GM12878 (cell line): ENCODE measurements at regions not wholly inside any gene's neighbourhood (a gene's known extent, or its start where the extent isn't known, plus 50 kb on each side); places are given as distances from the start of the nearest gene placed in this dataset.

Source experiments
- ATAC-seq: fragments of 200-7000 bp; cut with Tn5 transposase; 3 replicates; pipeline ENCODE4 v1.9.1; 2020; ENCODE audit warnings: mild to moderate bottlenecking, moderate library complexity
- BruUV-seq: library from RNA; stranded (reverse); fragments of 400-500 nt; replicated peaks from 2 replicates; lab custom pipeline; 2021; lab: Mats Ljungman, UMichigan
- CTCF ChIA-PET: fragments of 300-600 bp; sonication (Branson Sonifier 250); formaldehyde crosslinking; extraction: SDS; loops from one replicate; lab custom pipeline; 2021; ENCODE audit warnings: inconsistent platforms; lab: Yijun Ruan, JAX
- POLR2A ChIA-PET: fragments of 350-600 bp; formaldehyde crosslinking; extraction: SDS; loops from one replicate; lab custom pipeline; 2021; ENCODE audit warnings: inconsistent platforms; lab: Charles Lee
- RAD21 ChIA-PET: fragments of 300-600 bp; sonication (Branson Sonifier 250); formaldehyde crosslinking; loops from one replicate; lab custom pipeline; 2023; ENCODE audit warnings: antibody characterized with exemption; ENCODE audit not compliant: unreplicated experiment; lab: Charles Lee
- SMC1A ChIA-PET: fragments of 300-600 bp; sonication (Branson Sonifier 250); formaldehyde crosslinking; loops from one replicate; lab custom pipeline; 2023; ENCODE audit not compliant: unreplicated experiment, uncharacterized antibody; lab: Charles Lee
- DNase-seq: peaks from one replicate; pipeline ENCODE4 v3.0.0-alpha.2; 2011; ENCODE audit warnings: low read depth, low spot score
- FAIRE-seq: peaks from 3 replicates; lab custom pipeline; 2011; peaks lifted over from hg19 to GRCh38; lab: Jason Lieb, UNC
- H2AFZ ChIP-seq: 2 replicates; pipeline ENCODE4 v1.6.0; 2011; ENCODE audit warnings: low read depth, low read length, control low read depth; ENCODE audit not compliant: control insufficient read depth
- H3K27ac ChIP-seq: 2 replicates; pipeline ENCODE4 v1.5.1; 2011; ENCODE audit warnings: control low read depth; ENCODE audit not compliant: control insufficient read depth, insufficient read depth
- H3K27me3 ChIP-seq, 2 experiments: replicated peaks in 1 of 2; 2 replicates each; pipeline versions ENCODE4 v1.6.0 to v1.6.1; 2011; ENCODE audit warnings: low read length in 1 of 2; ENCODE audit not compliant: control insufficient read depth in 2 of 2, insufficient read depth in 2 of 2
- H3K36me3 ChIP-seq, 2 experiments: 2 replicates each; pipeline ENCODE4 v1.5.1; 2011; ENCODE audit warnings: low read length in 1 of 2; ENCODE audit not compliant: control insufficient read depth in 2 of 2, insufficient read depth in 2 of 2
- H3K4me1 ChIP-seq: 2 replicates; pipeline ENCODE4 v1.6.1; 2011; ENCODE audit warnings: mild to moderate bottlenecking, low read length, moderate library complexity, mixed read lengths; ENCODE audit not compliant: control insufficient read depth, insufficient read depth
- H3K4me2 ChIP-seq: 2 replicates; pipeline ENCODE4 v1.6.0; 2011; ENCODE audit warnings: control low read depth; ENCODE audit not compliant: control insufficient read depth, insufficient read depth
- H3K4me3 ChIP-seq: fragments of 200-600 bp; sonication (generic); 2 replicates; pipeline ENCODE4 v1.5.1; 2016
- H3K79me2 ChIP-seq: 2 replicates; pipeline ENCODE4 v1.6.0; 2011; ENCODE audit warnings: low read length; ENCODE audit not compliant: control insufficient read depth, insufficient read depth
- H3K9ac ChIP-seq: 2 replicates; pipeline ENCODE4 v1.8.0; 2011; ENCODE audit warnings: low read length, control low read depth, mixed read lengths; ENCODE audit not compliant: control insufficient read depth, insufficient read depth
- H3K9me3 ChIP-seq: replicated peaks from 3 replicates; pipeline ENCODE4 v1.5.1; 2011; ENCODE audit warnings: mild to moderate bottlenecking, low read length; ENCODE audit not compliant: control insufficient read depth, insufficient read depth
- H4K20me1 ChIP-seq: 2 replicates; pipeline ENCODE4 v1.6.0; 2011; ENCODE audit not compliant: control insufficient read depth, insufficient read depth
- CBFB ChIP-seq: IDR thresholded peaks from 2 replicates; pipeline ENCODE4 v1.6.1; 2016; ENCODE audit warnings: antibody characterized with exemption, low read depth
- CREM ChIP-seq: IDR thresholded peaks from 2 replicates; pipeline ENCODE4 v1.6.1; 2014; ENCODE audit warnings: antibody characterized with exemption, low read depth
- IRF5 ChIP-seq: fragments of 450-650 bp; IDR thresholded peaks from 2 replicates; pipeline ENCODE4 v1.6.1; 2017; ENCODE audit warnings: borderline replicate concordance
- KAT2A ChIP-seq: conservative IDR thresholded peaks from 2 replicates; pipeline ENCODE4 v1.6.1; 2011; ENCODE audit warnings: low read depth, low read length; ENCODE audit not compliant: control insufficient read depth
- MAX ChIP-seq: IDR thresholded peaks from 2 replicates; pipeline ENCODE4 v1.6.1; 2012; ENCODE audit warnings: low read depth, low read length, improper control_type of control experiment
- NR2C1 ChIP-seq: fragments of 450-650 bp; IDR thresholded peaks from 2 replicates; pipeline ENCODE4 v1.6.1; 2017; ENCODE audit warnings: antibody characterized with exemption, mild to moderate bottlenecking, moderate library complexity
- NR2F1 ChIP-seq: fragments of 450-650 bp; conservative IDR thresholded peaks from 2 replicates; pipeline ENCODE4 v1.6.1; 2017; ENCODE audit warnings: mild to moderate bottlenecking
- RAD51 ChIP-seq: fragments of 450-650 bp; IDR thresholded peaks from 2 replicates; pipeline ENCODE4 v1.6.1; 2016; ENCODE audit warnings: moderate library complexity, mild to moderate bottlenecking, inconsistent platforms
- SMAD5 ChIP-seq: IDR thresholded peaks from 2 replicates; pipeline ENCODE4 v1.6.1; 2016; ENCODE audit warnings: antibody characterized with exemption, low read depth
- SREBF1 ChIP-seq: IDR thresholded peaks from 2 replicates; pipeline ENCODE4 v1.6.1; 2012; ENCODE audit warnings: mild to moderate bottlenecking, low read length
- STAT1 ChIP-seq: fragments of 450-650 bp; conservative IDR thresholded peaks from 2 replicates; pipeline ENCODE4 v1.6.1; 2014; ENCODE audit warnings: antibody characterized with exemption, mild to moderate bottlenecking
- TARDBP ChIP-seq: IDR thresholded peaks from 2 replicates; pipeline ENCODE4 v1.6.1; 2016; ENCODE audit warnings: borderline replicate concordance
- YBX1 ChIP-seq: fragments of 450-650 bp; IDR thresholded peaks from 2 replicates; pipeline ENCODE4 v1.6.1; 2016; ENCODE audit warnings: antibody characterized with exemption
- ZNF384 ChIP-seq: IDR thresholded peaks from 2 replicates; pipeline ENCODE4 v1.6.1; 2012; ENCODE audit warnings: low read depth, mild to moderate bottlenecking, low read length, improper control_type of control experiment, borderline replicate concordance
- ZNF622 ChIP-seq: fragments of 450-650 bp; IDR thresholded peaks from 2 replicates; pipeline ENCODE4 v1.6.1; 2017; ENCODE audit warnings: mild to moderate bottlenecking, inconsistent platforms
- ZSCAN29 ChIP-seq: fragments of 450-650 bp; IDR thresholded peaks from 2 replicates; pipeline ENCODE4 v1.6.1; 2017; ENCODE audit warnings: mild to moderate bottlenecking, moderate library complexity
- WGBS: methylation state at CpG from one replicate; pipeline ENCODE4 v1.1.6; 2016; ENCODE audit warnings: low lambda C conversion rate; ENCODE audit not compliant: insufficient replicate concordance, insufficient coverage; ENCODE audit errors: missing lambda C conversion rate; 5-methylcytosine and 5-hydroxymethylcytosine counted together
- in situ Hi-C: fragments of 300-500 bp; cut with MboI; formaldehyde crosslinking; loops from 9 replicates; pipeline ENCODE4 v1.14.3; 2018; ENCODE audit warnings: mixed read lengths
- intact Hi-C: fragments of 100-400 bp; cut with micrococcal nuclease; formaldehyde crosslinking; loops from one replicate; pipeline ENCODE4 v1.14.2; 2022; ENCODE audit not compliant: unreplicated experiment
- TF ChIP-seq, protein P1 (sequence below): IDR thresholded peaks from 2 replicates; pipeline ENCODE4 v1.6.1; 2012; ENCODE audit warnings: low read length, inconsistent platforms
- TF ChIP-seq, protein P2 (sequence below): fragments of 450-650 bp; formaldehyde crosslinking; IDR thresholded peaks from 2 replicates; pipeline ENCODE4 v1.4.0; 2020; ENCODE audit warnings: mild to moderate bottlenecking, moderate library complexity

- intact Hi-C loops (no loop called here), in situ Hi-C loops (no loop called here)
- H3K27me3 ChIP-seq: no peaks in the 10 kb centered on the region
- H3K9me3 ChIP-seq: no peaks in the 10 kb centered on the region
- H3K9ac ChIP-seq: no peak overlapping the region
- TF ChIP-seq ZNF384 (no peak), RAD51 (no peak), KAT2A (no peak), IRF5 (no peak), CREM (no peak), SMAD5 (no peak), MAX (no peak), CBFB (no peak), ZSCAN29 (no peak), NR2C1 (no peak), STAT1 (no peak), YBX1 (no peak), TARDBP (no peak), ZNF622 (no peak), NR2F1 (no peak), SREBF1 (no peak)
- TF ChIP-seq, protein P1, sequence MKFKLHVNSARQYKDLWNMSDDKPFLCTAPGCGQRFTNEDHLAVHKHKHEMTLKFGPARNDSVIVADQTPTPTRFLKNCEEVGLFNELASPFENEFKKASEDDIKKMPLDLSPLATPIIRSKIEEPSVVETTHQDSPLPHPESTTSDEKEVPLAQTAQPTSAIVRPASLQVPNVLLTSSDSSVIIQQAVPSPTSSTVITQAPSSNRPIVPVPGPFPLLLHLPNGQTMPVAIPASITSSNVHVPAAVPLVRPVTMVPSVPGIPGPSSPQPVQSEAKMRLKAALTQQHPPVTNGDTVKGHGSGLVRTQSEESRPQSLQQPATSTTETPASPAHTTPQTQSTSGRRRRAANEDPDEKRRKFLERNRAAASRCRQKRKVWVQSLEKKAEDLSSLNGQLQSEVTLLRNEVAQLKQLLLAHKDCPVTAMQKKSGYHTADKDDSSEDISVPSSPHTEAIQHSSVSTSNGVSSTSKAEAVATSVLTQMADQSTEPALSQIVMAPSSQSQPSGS: no peak
- TF ChIP-seq, protein P2, sequence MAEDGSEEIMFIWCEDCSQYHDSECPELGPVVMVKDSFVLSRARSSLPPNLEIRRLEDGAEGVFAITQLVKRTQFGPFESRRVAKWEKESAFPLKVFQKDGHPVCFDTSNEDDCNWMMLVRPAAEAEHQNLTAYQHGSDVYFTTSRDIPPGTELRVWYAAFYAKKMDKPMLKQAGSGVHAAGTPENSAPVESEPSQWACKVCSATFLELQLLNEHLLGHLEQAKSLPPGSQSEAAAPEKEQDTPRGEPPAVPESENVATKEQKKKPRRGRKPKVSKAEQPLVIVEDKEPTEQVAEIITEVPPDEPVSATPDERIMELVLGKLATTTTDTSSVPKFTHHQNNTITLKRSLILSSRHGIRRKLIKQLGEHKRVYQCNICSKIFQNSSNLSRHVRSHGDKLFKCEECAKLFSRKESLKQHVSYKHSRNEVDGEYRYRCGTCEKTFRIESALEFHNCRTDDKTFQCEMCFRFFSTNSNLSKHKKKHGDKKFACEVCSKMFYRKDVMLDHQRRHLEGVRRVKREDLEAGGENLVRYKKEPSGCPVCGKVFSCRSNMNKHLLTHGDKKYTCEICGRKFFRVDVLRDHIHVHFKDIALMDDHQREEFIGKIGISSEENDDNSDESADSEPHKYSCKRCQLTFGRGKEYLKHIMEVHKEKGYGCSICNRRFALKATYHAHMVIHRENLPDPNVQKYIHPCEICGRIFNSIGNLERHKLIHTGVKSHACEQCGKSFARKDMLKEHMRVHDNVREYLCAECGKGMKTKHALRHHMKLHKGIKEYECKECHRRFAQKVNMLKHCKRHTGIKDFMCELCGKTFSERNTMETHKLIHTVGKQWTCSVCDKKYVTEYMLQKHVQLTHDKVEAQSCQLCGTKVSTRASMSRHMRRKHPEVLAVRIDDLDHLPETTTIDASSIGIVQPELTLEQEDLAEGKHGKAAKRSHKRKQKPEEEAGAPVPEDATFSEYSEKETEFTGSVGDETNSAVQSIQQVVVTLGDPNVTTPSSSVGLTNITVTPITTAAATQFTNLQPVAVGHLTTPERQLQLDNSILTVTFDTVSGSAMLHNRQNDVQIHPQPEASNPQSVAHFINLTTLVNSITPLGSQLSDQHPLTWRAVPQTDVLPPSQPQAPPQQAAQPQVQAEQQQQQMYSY (CRISPR knock-in tag): no peak
- no peaks in the 10 kb centered on the region for H3K36me3 ChIP-seq
- BruUV-seq: no TSS peak
- H3K27ac ChIP-seq: no peak overlapping the region
- POLR2A ChIA-PET: no interaction called here
- CTCF ChIA-PET: no interaction called here
- RAD21 ChIA-PET: no interaction called here
- no peaks in the 10 kb centered on the region for H3K79me2 ChIP-seq
- ATAC-seq (no peak), FAIRE-seq (no peak), DNase-seq (no peak)
- H2AFZ ChIP-seq: no peak overlapping the region
- H3K4me3 ChIP-seq: no peak overlapping the region
- H3K4me2 ChIP-seq: no peak overlapping the region
- 51% methylated on average over 5 of the region's 5 CpGs for WGBS
- no peaks in the 10 kb centered on the region for H4K20me1 ChIP-seq
- H3K4me1 ChIP-seq: no peaks in the 10 kb centered on the region
- SMC1A ChIA-PET: no interaction called here
Measured at GRCh38 chr16:9484881-9485280, 393.4 kb downstream of the HAPSTR1 start.
